ENCODE measurements at regions not wholly inside any gene's neighbourhood (a gene's known extent, or its start where the extent isn't known, plus 50 kb on each side); places are given as distances from the start of the nearest gene placed in this dataset.

DNA sequence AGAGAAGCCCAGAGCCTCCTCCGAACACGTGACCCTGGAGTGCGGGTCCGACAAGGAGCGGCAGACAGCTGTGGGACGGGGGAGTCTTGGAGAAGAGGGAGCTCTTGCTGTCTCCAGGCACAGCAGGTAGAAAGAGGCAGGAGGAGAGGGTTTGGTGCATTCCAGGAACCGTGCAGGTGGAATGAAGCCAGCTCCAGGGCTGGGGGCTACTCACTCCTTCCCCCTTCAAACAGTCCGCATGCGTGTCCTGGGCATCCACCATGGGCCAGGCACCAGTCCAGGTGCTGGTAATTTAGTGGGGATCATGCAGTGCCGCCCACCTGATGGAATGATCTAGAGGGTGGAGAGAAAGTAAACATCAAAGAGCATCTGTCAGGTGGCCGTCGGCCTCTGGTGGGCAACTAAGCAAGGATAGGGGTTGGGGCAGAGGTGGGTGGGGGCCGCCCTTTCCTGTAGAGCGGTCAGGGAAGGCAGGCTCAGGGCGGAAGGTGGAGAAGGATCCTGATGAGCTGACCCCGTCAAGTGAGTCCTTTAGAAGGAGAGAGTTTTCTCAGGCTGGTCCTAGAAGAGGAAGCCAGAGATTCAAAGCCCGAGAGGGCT lies 850.0 kb downstream of the TBC1D22A start:
- Mint-ChIP-seq H3K9me3 (peaks cover 38% of the 10 kb centered on the region), H3K27ac (no peak overlapping the region), H3K36me3 (ENCODE audit: low read depth) (0 out of 2 replicates have a peak, but pooled peaks cover 3% of the 10 kb centered on the region), H3K4me3 (no peak overlapping the region), H3K27me3 (ENCODE audit: insufficient read depth) (peaks cover 3% of the 10 kb centered on the region; the same call in 1 of the 2 replicates), H3K4me1 (ENCODE audit: low read depth) (no peaks in the 10 kb centered on the region)
- no peak for DNase-seq
- TF ChIP-seq CTCF (IDR thresholded peaks at IDR 0.05): no peak

DNA sequence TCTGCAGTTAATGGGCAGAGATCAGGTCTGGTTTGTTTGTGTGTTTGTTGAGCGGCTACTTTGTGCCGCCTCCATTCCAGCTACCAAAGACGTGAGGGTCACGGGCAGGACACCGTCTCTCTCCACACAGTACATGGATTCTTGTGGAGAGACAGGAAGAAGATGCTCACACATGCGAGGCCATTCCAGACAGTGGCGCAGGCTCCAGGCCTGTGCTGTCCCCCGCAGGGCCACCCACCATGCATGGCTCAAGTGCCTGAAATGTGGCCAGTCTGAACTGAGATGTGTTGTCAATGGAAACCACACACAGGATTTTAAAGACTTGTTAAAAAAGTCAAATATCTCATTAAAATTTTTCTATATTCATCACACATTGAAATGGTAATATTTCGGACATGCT lies 848.3 kb downstream of the TBC1D22A start:
- DNase-seq: no peak
- Mint-ChIP-seq H3K4me1 (ENCODE audit: low read depth) (no peaks in the 10 kb centered on the region), H3K27me3 (ENCODE audit: insufficient read depth) (peaks cover 3% of the 10 kb centered on the region; the same call in 1 of the 2 replicates), H3K9me3 (peaks cover 33% of the 10 kb centered on the region), H3K36me3 (ENCODE audit: low read depth) (peaks cover 7% of the 10 kb centered on the region; the same call in 1 of the 2 replicates), H3K27ac (no peak overlapping the region), H3K4me3 (no peak overlapping the region)
- no peak for TF ChIP-seq CTCF (IDR thresholded peaks at IDR 0.05)

- Mint-ChIP-seq H3K27ac (no peak overlapping the region), H3K4me3 (no peak overlapping the region), H3K27me3 (ENCODE audit: insufficient read depth) (peaks cover 3% of the 10 kb centered on the region; the same call in 1 of the 2 replicates), H3K36me3 (ENCODE audit: low read depth) (peaks cover 8% of the 10 kb centered on the region; the same call in 1 of the 2 replicates), H3K4me1 (ENCODE audit: low read depth) (no peaks in the 10 kb centered on the region), H3K9me3 (peaks cover 34% of the 10 kb centered on the region)
- no peak for TF ChIP-seq CTCF (IDR thresholded peaks at IDR 0.05)
- no peak for DNase-seq
These were observed 847.8 kb downstream of the TBC1D22A start for GRCh38 chr22:47610281-47610680.

- no peak for DNase-seq
These were observed 847.2 kb downstream of the TBC1D22A start for GRCh38 chr22:47609653-47610052.

GRCh38 chr22:47608421-47608820 lies 846.0 kb downstream of the TBC1D22A start:
- no peaks in the 10 kb centered on the region for H3K4me1 Mint-ChIP-seq (ENCODE audit: low read depth)
- H3K4me3 Mint-ChIP-seq: no peak overlapping the region
- peaks cover 3% of the 10 kb centered on the region; the same call in 1 of the 2 replicates for H3K27me3 Mint-ChIP-seq (ENCODE audit: insufficient read depth)
- no peak for TF ChIP-seq CTCF (IDR thresholded peaks at IDR 0.05)
- no peak for DNase-seq
- peaks cover 38% of the 10 kb centered on the region for H3K9me3 Mint-ChIP-seq
- H3K27ac Mint-ChIP-seq: no peak overlapping the region
- peaks cover 8% of the 10 kb centered on the region; the same call in 1 of the 2 replicates for H3K36me3 Mint-ChIP-seq (ENCODE audit: low read depth)

More at GRCh38 chr22:47609653-47610052, 847.2 kb downstream of the TBC1D22A start:
- H3K4me3 Mint-ChIP-seq: no peak overlapping the region
- no peaks in the 10 kb centered on the region for H3K4me1 Mint-ChIP-seq (ENCODE audit: low read depth)
- peaks cover 3% of the 10 kb centered on the region; the same call in 1 of the 2 replicates for H3K27me3 Mint-ChIP-seq (ENCODE audit: insufficient read depth)
- peaks cover 30% of the 10 kb centered on the region for H3K9me3 Mint-ChIP-seq
- peaks cover 8% of the 10 kb centered on the region; the same call in 1 of the 2 replicates for H3K36me3 Mint-ChIP-seq (ENCODE audit: low read depth)
- TF ChIP-seq CTCF (IDR thresholded peaks at IDR 0.05): no peak
- H3K27ac Mint-ChIP-seq: no peak overlapping the region
